ENCODE measurements at regions not wholly inside any gene's neighbourhood (a gene's known extent, or its start where the extent isn't known, plus 50 kb on each side); places are given as distances from the start of the nearest gene placed in this dataset.

DNA sequence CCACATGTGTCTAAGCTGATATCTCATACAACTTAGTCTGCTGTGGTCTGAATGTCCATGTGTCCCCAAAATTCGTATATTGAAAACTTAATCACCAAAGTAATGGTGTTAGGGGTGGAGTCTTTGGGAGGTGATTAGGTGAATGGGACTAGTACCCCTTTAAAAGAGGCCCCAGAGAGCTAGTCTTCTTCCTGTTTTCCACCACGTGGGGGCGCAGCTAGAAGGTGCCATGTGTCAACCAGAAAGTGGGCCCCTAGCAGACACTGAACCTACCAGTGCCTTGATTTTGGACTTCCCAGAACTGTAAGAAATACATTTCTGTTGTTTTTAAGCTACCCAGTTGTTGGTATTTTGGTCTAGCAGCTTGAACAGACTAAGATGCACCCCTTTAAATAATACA, 86.6 kb downstream of the ASB1 start:
- TF ChIP-seq GATA2 (IDR thresholded peaks at IDR 0.05; ENCODE audit: low read depth, low read length) (no peak), GATA3 (IDR thresholded peaks at IDR 0.05; ENCODE audit: low read depth, low read length) (no peak)

- TF ChIP-seq GATA3 (IDR thresholded peaks at IDR 0.05; ENCODE audit: low read depth, low read length) (no peak), GATA2 (IDR thresholded peaks at IDR 0.05; ENCODE audit: low read depth, low read length) (no peak)
These were observed 88.7 kb downstream of the ASB1 start for GRCh38 chr2:238515377-238515776.

GRCh38 chr2:238517209-238517608, 90.5 kb downstream of the ASB1 start:
- TF ChIP-seq GATA3 (IDR thresholded peaks at IDR 0.05; ENCODE audit: low read depth, low read length) (no peak), GATA2 (IDR thresholded peaks at IDR 0.05; ENCODE audit: low read depth, low read length) (no peak)

GRCh38 chr2:238518172-238518820, 91.6 kb downstream of the ASB1 start:
- TF ChIP-seq GATA3 (IDR thresholded peaks at IDR 0.05; ENCODE audit: low read depth, low read length) = no peak
- TF ChIP-seq GATA2 (IDR thresholded peaks at IDR 0.05; ENCODE audit: low read depth, low read length) = no peak

DNA sequence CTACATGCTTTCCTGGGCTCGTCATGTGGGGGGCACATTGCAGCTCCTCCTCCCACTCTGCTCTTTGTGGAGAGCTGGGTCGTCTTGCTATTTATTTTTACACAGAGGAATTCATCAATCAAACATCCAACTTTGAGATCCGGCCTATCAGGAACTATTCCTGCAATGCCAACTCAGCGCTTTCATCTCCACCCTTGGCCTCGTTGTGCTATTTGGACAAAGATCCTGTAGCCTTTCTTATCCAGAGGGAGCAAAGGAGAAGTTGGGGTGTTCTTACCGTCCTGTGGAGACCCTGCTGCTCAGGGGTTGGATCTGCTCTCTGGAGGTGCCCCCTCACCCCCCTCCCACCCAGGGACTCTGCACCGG, 92.1 kb downstream of the ASB1 start:
- no peak for TF ChIP-seq GATA2 (IDR thresholded peaks at IDR 0.05; ENCODE audit: low read depth, low read length)
- TF ChIP-seq GATA3 (IDR thresholded peaks at IDR 0.05; ENCODE audit: low read depth, low read length) = no peak

DNA sequence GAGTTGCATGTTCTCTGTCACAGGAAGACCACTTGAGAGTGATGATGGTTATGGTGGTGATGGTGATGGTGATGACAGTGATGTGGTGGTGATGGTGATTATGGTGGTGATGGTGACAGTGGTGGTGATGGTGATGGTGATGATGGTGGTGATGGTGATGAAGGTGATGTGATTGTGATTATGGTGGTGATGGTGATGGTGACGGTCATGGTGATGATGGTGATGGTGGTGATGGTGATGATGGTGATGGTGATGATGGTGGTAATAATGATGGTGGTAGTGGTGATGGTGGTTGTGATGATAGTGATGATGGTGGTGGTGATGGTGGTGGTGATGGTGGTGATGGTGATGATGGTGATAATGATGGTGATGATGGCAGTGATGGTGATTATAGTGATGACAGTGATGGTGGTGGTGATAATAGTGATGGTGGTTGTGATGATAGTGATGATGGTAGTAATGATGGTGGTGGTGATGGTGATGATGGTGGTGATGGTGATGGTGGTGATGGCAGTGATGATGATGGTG, 93.7 kb downstream of the ASB1 start:
- TF ChIP-seq GATA3 (IDR thresholded peaks at IDR 0.05; ENCODE audit: low read depth, low read length) (no peak), GATA2 (IDR thresholded peaks at IDR 0.05; ENCODE audit: low read depth, low read length) (no peak)

GRCh38 chr2:238521002-238521401, 94.3 kb downstream of the ASB1 start:
- no peak for TF ChIP-seq GATA2 (IDR thresholded peaks at IDR 0.05; ENCODE audit: low read depth, low read length)
- no peak for TF ChIP-seq GATA3 (IDR thresholded peaks at IDR 0.05; ENCODE audit: low read depth, low read length)

- no peak for TF ChIP-seq GATA2 (IDR thresholded peaks at IDR 0.05; ENCODE audit: low read depth, low read length)
- TF ChIP-seq GATA3 (IDR thresholded peaks at IDR 0.05; ENCODE audit: low read depth, low read length) = no peak
These were observed 95.1 kb downstream of the ASB1 start for GRCh38 chr2:238521870-238522269.

- TF ChIP-seq GATA2 (IDR thresholded peaks at IDR 0.05; ENCODE audit: low read depth, low read length) (no peak), GATA3 (IDR thresholded peaks at IDR 0.05; ENCODE audit: low read depth, low read length) (no peak)
These were observed 96.7 kb downstream of the ASB1 start for GRCh38 chr2:238523158-238524110.

DNA sequence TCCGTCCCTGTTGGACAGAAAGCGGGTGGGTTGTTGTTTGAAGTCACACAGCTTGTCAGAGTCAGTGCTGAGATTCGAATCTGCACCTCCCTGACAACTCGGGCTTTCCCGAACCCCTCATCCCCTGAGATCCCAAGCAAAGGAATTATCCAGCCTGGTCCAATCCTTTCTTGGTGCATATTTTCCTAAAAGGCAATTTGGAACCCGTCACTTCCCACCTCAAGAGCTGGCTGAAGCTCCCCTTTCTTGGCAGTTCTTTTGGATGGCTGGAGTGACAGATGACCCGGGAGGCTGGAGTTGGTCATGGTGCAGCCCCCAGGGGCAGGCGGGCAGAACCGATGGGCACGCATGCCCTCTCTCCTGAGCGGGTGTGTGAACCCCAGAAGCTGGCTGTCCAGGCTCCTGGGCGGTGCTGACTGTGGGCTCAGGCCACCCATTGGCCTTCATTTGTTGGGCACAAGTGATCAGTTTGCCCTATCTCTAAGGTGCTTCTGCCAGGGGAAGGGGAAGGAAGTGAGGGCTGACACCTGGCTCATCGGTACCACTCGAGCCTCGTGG, 97.8 kb downstream of the ASB1 start:
- TF ChIP-seq GATA3 (IDR thresholded peaks at IDR 0.05; ENCODE audit: low read depth, low read length) = no peak
- TF ChIP-seq GATA2 (IDR thresholded peaks at IDR 0.05; ENCODE audit: low read depth, low read length) = no peak

- TF ChIP-seq GATA3 (IDR thresholded peaks at IDR 0.05; ENCODE audit: low read depth, low read length) = no peak
These were observed 99.3 kb downstream of the ASB1 start for GRCh38 chr2:238525990-238526389.

DNA sequence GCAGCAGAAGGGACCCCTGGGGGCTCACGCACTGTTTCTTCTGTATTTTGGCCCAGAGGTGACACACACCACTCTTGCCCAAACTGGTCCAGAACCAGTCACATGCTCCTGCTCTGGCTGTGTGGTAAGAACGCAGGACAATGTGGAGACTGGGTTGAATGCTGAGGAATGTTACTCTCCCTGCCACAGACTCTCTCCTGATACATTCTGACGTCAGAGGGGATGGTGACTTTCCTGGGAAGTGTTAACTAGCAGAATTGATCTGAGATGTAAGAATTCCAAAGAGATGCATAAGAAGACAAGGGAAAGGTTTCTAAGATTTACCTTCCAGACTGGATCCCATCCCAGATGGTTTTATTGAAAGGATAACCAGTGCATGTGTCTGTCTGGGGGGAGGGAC, 100.8 kb downstream of the ASB1 start:
- TF ChIP-seq GATA2 (IDR thresholded peaks at IDR 0.05; ENCODE audit: low read depth, low read length) (no peak), GATA3 (IDR thresholded peaks at IDR 0.05; ENCODE audit: low read depth, low read length) (no peak)

- TF ChIP-seq GATA2 (IDR thresholded peaks at IDR 0.05; ENCODE audit: low read depth, low read length) (no peak), GATA3 (IDR thresholded peaks at IDR 0.05; ENCODE audit: low read depth, low read length) (no peak)
These were observed 102.4 kb downstream of the ASB1 start for GRCh38 chr2:238528953-238529781.

Data from SH-SY5Y (cell line).